IMR-90 (cell line): ENCODE measurements at regions not wholly inside any gene's neighbourhood (a gene's known extent, or its start where the extent isn't known, plus 50 kb on each side); places are given as distances from the start of the nearest gene placed in this dataset.

Experiments
- ATAC-seq: fragments of 200-7000 bp; cut with Tn5 transposase; 2 replicates; pipeline ENCODE4 v1.9.1; 2020; ENCODE audit warnings: low read depth, mild to moderate bottlenecking, moderate library complexity
- BruUV-seq: library from RNA; stranded (reverse); fragments of 400-500 nt; replicated peaks from 2 replicates; lab custom pipeline; 2021; lab: Mats Ljungman, UMichigan
- CTCF ChIA-PET: fragments of 300-600 bp; formaldehyde crosslinking; extraction: SDS; loops from one replicate; lab custom pipeline; 2021; ENCODE audit warnings: antibody characterized with exemption; lab: Yijun Ruan, JAX
- POLR2A ChIA-PET: fragments of 300-600 bp; sonication (Branson Sonifier 250); formaldehyde crosslinking; loops from one replicate; lab custom pipeline; 2022; ENCODE audit warnings: antibody characterized with exemption; ENCODE audit not compliant: unreplicated experiment; lab: Charles Lee
- DNase-seq: peaks from one replicate; pipeline ENCODE4 v3.0.0; 2013
- H2AFZ ChIP-seq: replicated peaks from 2 replicates; pipeline ENCODE3; 2013; ENCODE audit warnings: low read length, mild to moderate bottlenecking; ENCODE audit not compliant: poor library complexity
- H2AK5ac ChIP-seq: 2 replicates; pipeline ENCODE4 v1.6.1; 2013; ENCODE audit warnings: low read depth, low read length, inconsistent platforms
- H2AK9ac ChIP-seq: replicated peaks from 2 replicates; pipeline ENCODE3; 2013; ENCODE audit warnings: mild to moderate bottlenecking, low read depth, low read length, moderate library complexity; ENCODE audit not compliant: poor library complexity
- H2BK120ac ChIP-seq: 2 replicates; pipeline ENCODE4 v1.6.1; 2013; ENCODE audit warnings: low read depth, low read length, inconsistent platforms
- H2BK15ac ChIP-seq: 3 replicates; pipeline ENCODE4 v1.6.1; 2013; ENCODE audit warnings: low read depth, low read length, inconsistent platforms
- H2BK20ac ChIP-seq: 2 replicates; pipeline ENCODE4 v1.6.1; 2013; ENCODE audit warnings: low read depth, mild to moderate bottlenecking, inconsistent platforms, low read length, moderate library complexity
- H2BK5ac ChIP-seq: 2 replicates; pipeline ENCODE4 v1.6.1; 2013; ENCODE audit warnings: mild to moderate bottlenecking, low read depth, low read length, inconsistent platforms; ENCODE audit not compliant: poor library complexity, severe bottlenecking
- H3K14ac ChIP-seq: replicated peaks from 2 replicates; pipeline ENCODE4 v1.6.1; 2013; ENCODE audit warnings: low read depth, low read length, inconsistent platforms
- H3K18ac ChIP-seq: 2 replicates; pipeline ENCODE4 v1.6.1; 2013; ENCODE audit warnings: low read depth, low read length, control low read depth
- H3K23ac ChIP-seq: 2 replicates; pipeline ENCODE4 v1.6.1; 2013; ENCODE audit warnings: low read depth, low read length, inconsistent platforms
- H3K27ac ChIP-seq: 2 replicates; pipeline ENCODE4 v1.5.1; 2013; ENCODE audit warnings: mild to moderate bottlenecking, control low read depth, low read length; ENCODE audit not compliant: insufficient read depth
- H3K27me3 ChIP-seq: 2 replicates; pipeline ENCODE4 v1.6.1; 2013; ENCODE audit warnings: low read length; ENCODE audit not compliant: control insufficient read depth, insufficient read depth
- H3K36me3 ChIP-seq: 2 replicates; pipeline ENCODE4 v1.6.1; 2013; ENCODE audit warnings: low read length, mixed read lengths; ENCODE audit not compliant: control insufficient read depth, insufficient read depth
- H3K4ac ChIP-seq: 2 replicates; pipeline ENCODE4 v1.6.1; 2013; ENCODE audit warnings: low read depth, low read length, inconsistent platforms
- H3K4me1 ChIP-seq: 2 replicates; pipeline ENCODE4 v1.6.1; 2013; ENCODE audit warnings: low read length, mixed read lengths; ENCODE audit not compliant: control insufficient read depth, insufficient read depth
- H3K4me2 ChIP-seq: 2 replicates; pipeline ENCODE4 v1.6.1; 2013; ENCODE audit warnings: low read depth, mild to moderate bottlenecking, control low read depth, low read length, moderate library complexity
- H3K4me3 ChIP-seq: 2 replicates; pipeline ENCODE4 v1.5.1; 2013; ENCODE audit warnings: low read depth, mild to moderate bottlenecking, control low read depth, low read length, moderate library complexity; ENCODE audit not compliant: insufficient read depth
- H3K56ac ChIP-seq: 2 replicates; pipeline ENCODE4 v1.6.1; 2013; ENCODE audit warnings: low read length, inconsistent platforms; ENCODE audit not compliant: insufficient read depth; ENCODE audit errors: extremely low read depth
- H3K79me1 ChIP-seq, 2 experiments: 2 replicates each; pipeline ENCODE4 v1.6.1; 2013; ENCODE audit warnings: low read length in 2 of 2, inconsistent platforms in 1 of 2, low read depth in 1 of 2
- H3K9ac ChIP-seq: 2 replicates; pipeline ENCODE4 v1.6.1; 2013; ENCODE audit warnings: low read depth, low read length, control low read depth
- H3K9me1 ChIP-seq: 2 replicates; pipeline ENCODE4 v1.6.1; 2013; ENCODE audit warnings: low read length, inconsistent platforms; ENCODE audit not compliant: insufficient read depth
- H3K9me3 ChIP-seq: 2 replicates; pipeline ENCODE4 v1.6.1; 2013; ENCODE audit warnings: low read length; ENCODE audit not compliant: control insufficient read depth, insufficient read depth
- H4K20me1 ChIP-seq: 2 replicates; pipeline ENCODE4 v1.6.1; 2013; ENCODE audit warnings: low read length, inconsistent platforms; ENCODE audit not compliant: insufficient read depth
- H4K5ac ChIP-seq: 2 replicates; pipeline ENCODE4 v1.6.1; 2013; ENCODE audit warnings: mild to moderate bottlenecking, low read depth, low read length, control low read depth
- H4K8ac ChIP-seq, 2 experiments: 2 replicates each; pipeline ENCODE4 v1.6.1; 2013; ENCODE audit warnings: low read depth in 2 of 2, low read length in 2 of 2, control low read depth in 1 of 2, inconsistent platforms in 1 of 2
- H4K91ac ChIP-seq: 2 replicates; pipeline ENCODE4 v1.6.1; 2013; ENCODE audit warnings: low read depth, low read length, inconsistent platforms; ENCODE audit not compliant: insufficient read depth
- BHLHE40 ChIP-seq: fragments of 150-350 bp; IDR thresholded peaks from 2 replicates; pipeline ENCODE4 v1.6.1; 2016; ENCODE audit warnings: mild to moderate bottlenecking, low read depth, low read length
- CEBPB ChIP-seq: IDR thresholded peaks from 2 replicates; pipeline ENCODE4 v1.6.1; 2012; ENCODE audit warnings: low read depth, low read length, improper control_type of control experiment
- CHD1 ChIP-seq: IDR thresholded peaks from 2 replicates; pipeline ENCODE4 v1.6.1; 2012; ENCODE audit warnings: low read depth, low read length, improper control_type of control experiment
- CTCF ChIP-seq: conservative IDR thresholded peaks from 2 replicates; pipeline ENCODE4 v1.5.1; 2012; ENCODE audit warnings: mild to moderate bottlenecking, low read depth, low read length, improper control_type of control experiment
- MXI1 ChIP-seq: IDR thresholded peaks from 2 replicates; pipeline ENCODE4 v1.6.1; 2012; ENCODE audit warnings: low read depth, mild to moderate bottlenecking, low read length, moderate library complexity, borderline replicate concordance
- NFE2L2 ChIP-seq: fragments of 150-350 bp; IDR thresholded peaks from 2 replicates; pipeline ENCODE4 v1.6.1; 2016; ENCODE audit warnings: low read depth, mild to moderate bottlenecking, low read length
- POLR2A ChIP-seq: IDR thresholded peaks from 2 replicates; pipeline ENCODE4 v1.6.1; 2012; ENCODE audit warnings: mild to moderate bottlenecking, low read depth, low read length
- RAD21 ChIP-seq: IDR thresholded peaks from 2 replicates; pipeline ENCODE4 v1.6.1; 2012; ENCODE audit warnings: low read length, improper control_type of control experiment
- RCOR1 ChIP-seq: IDR thresholded peaks from 2 replicates; pipeline ENCODE4 v1.6.1; 2012; ENCODE audit warnings: mild to moderate bottlenecking, low read length, improper control_type of control experiment; ENCODE audit not compliant: insufficient replicate concordance
- USF2 ChIP-seq: fragments of 150-350 bp; IDR thresholded peaks from 2 replicates; pipeline ENCODE4 v1.6.1; 2017; ENCODE audit warnings: mild to moderate bottlenecking, antibody characterized with exemption, low read length, low read depth
- WGBS, 2 experiments: methylation state at CpG; one replicate each; pipeline versions ENCODE4 v1.1.5 to v1.1.7; 2013; ENCODE audit warnings: missing lambda C conversion rate in 2 of 2; ENCODE audit not compliant: insufficient read length in 1 of 2; ENCODE audit errors: extremely low coverage in 2 of 2; 5-methylcytosine and 5-hydroxymethylcytosine counted together
- dilution Hi-C: fragments of 300-500 bp; cut with HindIII; formaldehyde crosslinking; loops from one replicate; pipeline ENCODE4 v1.14.3; 2018; ENCODE audit warnings: low sequenced_read_pairs; ENCODE audit not compliant: unreplicated experiment
- in situ Hi-C: fragments of 300-500 bp; cut with MboI; formaldehyde crosslinking; loops from 3 replicates; pipeline ENCODE4 v1.14.3; 2019; ENCODE audit warnings: low sequenced_read_pairs, inconsistent platforms, mixed read lengths
- intact Hi-C: fragments of 100-400 bp; cut with micrococcal nuclease; formaldehyde crosslinking; loops from 2 replicates; pipeline ENCODE4 v1.10.0; 2022

GRCh38 chr16:72517154-72517553 is 345.2 kb upstream of the PMFBP1 start:
- CTCF ChIA-PET: no interaction called here
- Histone ChIP-seq H2AFZ (no peak overlapping the region), H3K27me3 (no peaks in the 10 kb centered on the region), H3K56ac (no peak overlapping the region), H3K18ac (no peak overlapping the region), H2BK5ac (no peak overlapping the region), H3K4me3 (no peak overlapping the region), H3K23ac (no peak overlapping the region), H3K9me3 (no peaks in the 10 kb centered on the region), H2BK20ac (no peak overlapping the region), H4K5ac (no peak overlapping the region), H2AK5ac (no peak overlapping the region), H2BK120ac (no peak overlapping the region), H2BK15ac (no peak overlapping the region), H3K36me3 (no peaks in the 10 kb centered on the region), H3K79me1 (no peaks in the 10 kb centered on the region), H3K4me2 (no peak overlapping the region), H3K4ac (no peak overlapping the region), H3K14ac (no peak overlapping the region), H4K20me1 (no peaks in the 10 kb centered on the region), H4K91ac (no peak overlapping the region), H2AK9ac (no peak overlapping the region), H3K9me1 (no peaks in the 10 kb centered on the region), H3K27ac (no peak overlapping the region), H4K8ac (no peak overlapping the region), H3K9ac (no peak overlapping the region), H3K4me1 (no peaks in the 10 kb centered on the region)
- intact Hi-C loops (no loop called here), dilution Hi-C loops (no loop called here), in situ Hi-C loops (loop anchor here (25.0 kb wide), 1 partner anchor 1370 kb away; no protein-coding TSS in a partner anchor)
- no peak for DNase-seq
- no peak for ATAC-seq
- BruUV-seq: no TSS peak
- WGBS, 2 experiments: no CpG with 5 or more reads among the region's 2 CpGs
- TF ChIP-seq RAD21: no peak
- TF ChIP-seq USF2: no peak
- no peak for TF ChIP-seq MXI1
- TF ChIP-seq BHLHE40: no peak
- no peak for TF ChIP-seq CTCF
- no peak for TF ChIP-seq POLR2A
- no peak for TF ChIP-seq NFE2L2
- TF ChIP-seq CHD1: no peak
- TF ChIP-seq RCOR1: no peak
- no peak for TF ChIP-seq CEBPB
- POLR2A ChIA-PET: no interaction called here
